ENCODE measurements at regions not wholly inside any gene's neighbourhood (a gene's known extent, or its start where the extent isn't known, plus 50 kb on each side); places are given as distances from the start of the nearest gene placed in this dataset.

- H3K27me3 ChIP-seq (ENCODE audit: insufficient read depth, low read length), result 0 out of 2 replicates have a peak, but pooled peaks cover 6% of the 10 kb centered on the region
- no peaks in the 10 kb centered on the region for H3K4me1 ChIP-seq (ENCODE audit: insufficient read depth, low read length, severe bottlenecking)
- H3K9me3 ChIP-seq (ENCODE audit: low read length), result peaks cover 8% of the 10 kb centered on the region; the same call in 1 of the 2 replicates
Measured at GRCh38 chr2:2914252-2914651, 463.4 kb downstream of the EIPR1 start.

GRCh38 chr2:2913601-2914120 is 464.0 kb downstream of the EIPR1 start:
- Histone ChIP-seq H3K4me3 (ENCODE audit: low read depth, low read length, poor library complexity, severe bottlenecking) (no peak overlapping the region), H3K4me1 (ENCODE audit: insufficient read depth, low read length, severe bottlenecking) (no peaks in the 10 kb centered on the region), H3K4me2 (ENCODE audit: low read length) (no peak overlapping the region), H3K27me3 (ENCODE audit: insufficient read depth, low read length) (0 out of 2 replicates have a peak, but pooled peaks cover 6% of the 10 kb centered on the region), H3K9me3 (ENCODE audit: low read length) (peaks cover 8% of the 10 kb centered on the region; the same call in 1 of the 2 replicates), H3K9me2 (ENCODE audit: low read depth, low read length) (no peaks in the 10 kb centered on the region), H3K27ac (ENCODE audit: low read depth, low read length, poor library complexity, severe bottlenecking) (no peak overlapping the region), H3K79me2 (ENCODE audit: insufficient read depth, low read length) (no peaks in the 10 kb centered on the region), H3K36me3 (ENCODE audit: insufficient read depth, low read length) (no peaks in the 10 kb centered on the region; the same call in 1 of the 2 replicates), H3K9ac (ENCODE audit: low read length) (no peak overlapping the region), H4K20me1 (ENCODE audit: insufficient read depth, low read length) (no peaks in the 10 kb centered on the region), H2AFZ (ENCODE audit: low read length) (no peak overlapping the region), H3F3A (ENCODE audit: insufficient read depth, low read length) (no peaks in the 10 kb centered on the region)
- TF ChIP-seq CTCF (IDR thresholded peaks at IDR 0.05; ENCODE audit: low read length) (no peak), EZH2 (IDR thresholded peaks at IDR 0.05; ENCODE audit: borderline replicate concordance, low read length) (no peak)

More at GRCh38 chr2:2914252-2914651, 463.4 kb downstream of the EIPR1 start:
- TF ChIP-seq EZH2 (IDR thresholded peaks at IDR 0.05; ENCODE audit: borderline replicate concordance, low read length), result no peak
- no peak for TF ChIP-seq CTCF (IDR thresholded peaks at IDR 0.05; ENCODE audit: low read length)
- H3K4me2 ChIP-seq (ENCODE audit: low read length), result no peak overlapping the region
- no peaks in the 10 kb centered on the region for H3F3A ChIP-seq (ENCODE audit: insufficient read depth, low read length)
- no peaks in the 10 kb centered on the region for H3K9me2 ChIP-seq (ENCODE audit: low read depth, low read length)
- H3K4me3 ChIP-seq (ENCODE audit: low read depth, low read length, poor library complexity, severe bottlenecking), result no peak overlapping the region
- no peaks in the 10 kb centered on the region; the same call in 1 of the 2 replicates for H3K36me3 ChIP-seq (ENCODE audit: insufficient read depth, low read length)
- no peaks in the 10 kb centered on the region for H4K20me1 ChIP-seq (ENCODE audit: insufficient read depth, low read length)
- H2AFZ ChIP-seq (ENCODE audit: low read length), result no peak overlapping the region
- H3K9ac ChIP-seq (ENCODE audit: low read length), result no peak overlapping the region
- no peak overlapping the region for H3K27ac ChIP-seq (ENCODE audit: low read depth, low read length, poor library complexity, severe bottlenecking)
- H3K79me2 ChIP-seq (ENCODE audit: insufficient read depth, low read length), result no peaks in the 10 kb centered on the region

- H3K36me3 ChIP-seq (ENCODE audit: insufficient read depth, low read length), result no peaks in the 10 kb centered on the region; the same call in 1 of the 2 replicates
- no peak overlapping the region for H3K4me2 ChIP-seq (ENCODE audit: low read length)
- TF ChIP-seq EZH2 (IDR thresholded peaks at IDR 0.05; ENCODE audit: borderline replicate concordance, low read length), result no peak
- TF ChIP-seq CTCF (IDR thresholded peaks at IDR 0.05; ENCODE audit: low read length), result no peak
- no peak overlapping the region for H3K27ac ChIP-seq (ENCODE audit: low read depth, low read length, poor library complexity, severe bottlenecking)
- H3K9ac ChIP-seq (ENCODE audit: low read length), result no peak overlapping the region
- H3K4me3 ChIP-seq (ENCODE audit: low read depth, low read length, poor library complexity, severe bottlenecking), result no peak overlapping the region
- no peak overlapping the region for H2AFZ ChIP-seq (ENCODE audit: low read length)
- no peaks in the 10 kb centered on the region for H3K9me2 ChIP-seq (ENCODE audit: low read depth, low read length)
- peaks cover 8% of the 10 kb centered on the region; the same call in 1 of the 2 replicates for H3K9me3 ChIP-seq (ENCODE audit: low read length)
- no peaks in the 10 kb centered on the region for H3F3A ChIP-seq (ENCODE audit: insufficient read depth, low read length)
- H3K4me1 ChIP-seq (ENCODE audit: insufficient read depth, low read length, severe bottlenecking), result no peaks in the 10 kb centered on the region
- H4K20me1 ChIP-seq (ENCODE audit: insufficient read depth, low read length), result no peaks in the 10 kb centered on the region
- no peaks in the 10 kb centered on the region for H3K79me2 ChIP-seq (ENCODE audit: insufficient read depth, low read length)
- H3K27me3 ChIP-seq (ENCODE audit: insufficient read depth, low read length), result no peaks in the 10 kb centered on the region
Measured at GRCh38 chr2:2912731-2913130, 464.9 kb downstream of the EIPR1 start.
